HCT116 (cell line): ENCODE measurements at regions not wholly inside any gene's neighbourhood (a gene's known extent, or its start where the extent isn't known, plus 50 kb on each side); places are given as distances from the start of the nearest gene placed in this dataset.

ENCODE experiments used
- ATAC-seq: fragments of 200-7000 bp; cut with Tn5 transposase; 2 replicates; pipeline ENCODE4 v1.9.1; 2020; ENCODE audit warnings: mild to moderate bottlenecking, moderate library complexity
- BruUV-seq: library from RNA; stranded (reverse); fragments of 400-500 nt; replicated peaks from 2 replicates; lab custom pipeline; 2021; lab: Mats Ljungman, UMichigan
- CTCF ChIA-PET: fragments of 300-600 bp; sonication (Branson Sonifier 250); formaldehyde crosslinking; loops from one replicate; lab custom pipeline; 2021; ENCODE audit warnings: antibody characterized with exemption; lab: Charles Lee
- POLR2A ChIA-PET: fragments of 300-600, 350-600 bp; sonication (Branson Sonifier 250); formaldehyde crosslinking; loops from one replicate; lab custom pipeline; 2021; ENCODE audit warnings: antibody characterized with exemption; lab: Charles Lee
- RAD21 ChIA-PET, 2 experiments: fragments of 300-600 bp; sonication (Branson Sonifier 250); formaldehyde crosslinking; loops; one replicate each; lab custom pipeline; 2023; ENCODE audit warnings: low total read pairs in 2 of 2; ENCODE audit not compliant: uncharacterized antibody in 2 of 2, unreplicated experiment in 2 of 2, low non-redundant PET in 1 of 2; lab: Charles Lee
- DNase-seq: peaks from one replicate; pipeline ENCODE4 v3.0.0-alpha.2; 2010; ENCODE audit warnings: low read depth, low spot score
- H2AFZ ChIP-seq: fragments of 200-600 bp; shearing (Covaris generic), sonication (generic); 2 replicates; pipeline ENCODE4 v1.6.1; 2017; ENCODE audit warnings: low read depth, mixed run types, mixed read lengths, antibody characterized with exemption, low read length; ENCODE audit not compliant: poor library complexity, severe bottlenecking
- H3K27ac ChIP-seq: 2 replicates; pipeline ENCODE4 v1.5.1; 2012; ENCODE audit warnings: low read depth, low read length
- H3K27me3 ChIP-seq: fragments of 200-600 bp; sonication (generic); 2 replicates; pipeline ENCODE4 v1.6.1; 2016; ENCODE audit warnings: mixed run types, low read length, mixed read lengths; ENCODE audit not compliant: insufficient read depth
- H3K36me3 ChIP-seq, 2 experiments: fragments of 200-500 bp in 1 of 2; fragments of 200-600 bp in 1 of 2; sonication (Bioruptor generic) in 1 of 2; sonication (generic) in 1 of 2; 2 replicates each; pipeline versions ENCODE4 v1.5.1 to v1.6.1; 2014 to 2016; ENCODE audit warnings: low read length in 2 of 2, inconsistent platforms in 1 of 2, mixed read lengths in 1 of 2, mixed run types in 1 of 2; ENCODE audit not compliant: insufficient read depth in 2 of 2, control insufficient read depth in 1 of 2
- H3K4me1 ChIP-seq, 2 experiments: fragments of 200-600 bp in 1 of 2; sonication (generic) in 1 of 2; 2 replicates each; pipeline versions ENCODE4 v1.5.1 to v1.6.1; 2012 to 2017; ENCODE audit warnings: low read length in 2 of 2, inconsistent platforms in 1 of 2, mild to moderate bottlenecking in 1 of 2, mixed read lengths in 1 of 2, mixed run types in 1 of 2, moderate library complexity in 1 of 2; ENCODE audit not compliant: insufficient read depth in 2 of 2, control insufficient read depth in 1 of 2
- H3K4me2 ChIP-seq: fragments of 200-600 bp; sonication (generic); 2 replicates; pipeline ENCODE4 v1.6.1; 2017; ENCODE audit warnings: mixed run types, low read length, mixed read lengths
- H3K4me3 ChIP-seq, 2 experiments: fragments of 200-600 bp in 1 of 2; sonication (generic) in 1 of 2; replicated peaks in 1 of 2; 2 replicates each; pipeline ENCODE4 v1.5.1; 2011 to 2016; ENCODE audit warnings: low read length in 2 of 2, control low read depth in 1 of 2, low read depth in 1 of 2, mild to moderate bottlenecking in 1 of 2, mixed read lengths in 1 of 2, mixed run types in 1 of 2
- H3K79me2 ChIP-seq: fragments of 200-600 bp; sonication (generic); 2 replicates; pipeline ENCODE4 v1.6.1; 2017; ENCODE audit warnings: mild to moderate bottlenecking, mixed run types, low read length, moderate library complexity, mixed read lengths; ENCODE audit not compliant: insufficient read depth
- H3K9ac ChIP-seq: fragments of 200-600 bp; sonication (generic); 2 replicates; pipeline ENCODE4 v1.6.1; 2016; ENCODE audit warnings: low read length, mixed read lengths
- H3K9me2 ChIP-seq: fragments of 200-600 bp; sonication (generic), shearing (Covaris generic); 2 replicates; pipeline ENCODE4 v1.6.1; 2017; ENCODE audit warnings: mixed run types, mild to moderate bottlenecking, moderate library complexity; ENCODE audit not compliant: insufficient read depth
- H3K9me3 ChIP-seq, 2 experiments: fragments of 200-500 bp in 1 of 2; fragments of 200-600 bp in 1 of 2; sonication (Bioruptor generic) in 1 of 2; sonication (generic) in 1 of 2; 2 replicates each; pipeline ENCODE4 v1.6.1; 2014 to 2017; ENCODE audit warnings: low read length in 2 of 2, mixed read lengths in 2 of 2, inconsistent platforms in 1 of 2, low read depth in 1 of 2, mild to moderate bottlenecking in 1 of 2, mixed run types in 1 of 2, moderate library complexity in 1 of 2; ENCODE audit not compliant: control insufficient read depth in 1 of 2, insufficient read depth in 1 of 2
- H4K20me1 ChIP-seq: fragments of 200-600 bp; sonication (generic), shearing (Covaris generic); 2 replicates; pipeline ENCODE4 v1.6.1; 2017; ENCODE audit warnings: mixed run types, mild to moderate bottlenecking, moderate library complexity; ENCODE audit not compliant: insufficient read depth
- ATF3 ChIP-seq: IDR thresholded peaks from 2 replicates; pipeline ENCODE4 v1.6.1; 2012
- CEBPB ChIP-seq: IDR thresholded peaks from 2 replicates; pipeline ENCODE4 v1.6.1; 2012; ENCODE audit warnings: low read depth
- CTCF ChIP-seq, 3 experiments: fragments of 200-600 bp in 1 of 3; sonication (generic) in 1 of 3; IDR thresholded peaks in 2 of 3; conservative IDR thresholded peaks in 1 of 3; 2 replicates each; pipeline ENCODE4 v1.5.1; 2012 to 2017; ENCODE audit warnings: low read depth in 2 of 3, low read length in 2 of 3, antibody characterized with exemption in 1 of 3, borderline replicate concordance in 1 of 3, control low read depth in 1 of 3, mild to moderate bottlenecking in 1 of 3, mixed read lengths in 1 of 3, mixed run types in 1 of 3, moderate library complexity in 1 of 3; ENCODE audit not compliant: insufficient read depth in 1 of 3
- EGR1 ChIP-seq: IDR thresholded peaks from 2 replicates; pipeline ENCODE4 v1.6.1; 2012; ENCODE audit warnings: low read depth
- ELF1 ChIP-seq: IDR thresholded peaks from 2 replicates; pipeline ENCODE4 v1.6.1; 2012; ENCODE audit warnings: low read depth, borderline replicate concordance
- EZH2phosphoT487 ChIP-seq: fragments of 200-600 bp; IDR thresholded peaks from 2 replicates; pipeline ENCODE4 v1.6.1; 2018; ENCODE audit warnings: antibody characterized with exemption, borderline replicate concordance
- FOSL1 ChIP-seq: IDR thresholded peaks from 2 replicates; pipeline ENCODE4 v1.6.1; 2012; ENCODE audit warnings: low read depth
- JUND ChIP-seq: IDR thresholded peaks from 2 replicates; pipeline ENCODE4 v1.6.1; 2012
- SP1 ChIP-seq: IDR thresholded peaks from 2 replicates; pipeline ENCODE4 v1.6.1; 2012; ENCODE audit warnings: low read depth
- SRF ChIP-seq: IDR thresholded peaks from 2 replicates; pipeline ENCODE4 v1.6.1; 2012; ENCODE audit warnings: low read depth
- TCF7L2 ChIP-seq: IDR thresholded peaks from 2 replicates; pipeline ENCODE4 v1.7.0; 2011; ENCODE audit warnings: borderline replicate concordance, inconsistent platforms; ENCODE audit not compliant: insufficient read depth, insufficient read length; ENCODE audit errors: extremely low read depth
- ZBTB33 ChIP-seq: IDR thresholded peaks from 2 replicates; pipeline ENCODE4 v1.6.1; 2011; ENCODE audit warnings: mild to moderate bottlenecking, low read length, moderate library complexity; ENCODE audit not compliant: insufficient replicate concordance; ENCODE audit errors: extremely low read depth
- ZNF274 ChIP-seq: fragments of 200-500 bp; sonication (Bioruptor generic); IDR thresholded peaks from 2 replicates; pipeline ENCODE4 v1.6.1; 2014; ENCODE audit warnings: mild to moderate bottlenecking, low read depth, low read length, inconsistent platforms
- intact Hi-C: fragments of 100-400 bp; cut with micrococcal nuclease; formaldehyde crosslinking; loops from 2 replicates; pipeline ENCODE4 v1.10.0; 2022

- no peaks in the 10 kb centered on the region for H4K20me1 ChIP-seq
- TF ChIP-seq ZNF274 (no peak), ATF3 (no peak), FOSL1 (no peak), EGR1 (no peak), ZBTB33 (no peak), JUND (no peak), SRF (no peak), CEBPB (no peak), SP1 (no peak), ELF1 (no peak), TCF7L2 (no peak), CTCF (IDR thresholded peaks at IDR 0.05 in 2 of 3, conservative IDR thresholded peaks at IDR 0.05 in 1 of 3; ENCODE audit: borderline replicate concordance in 1 of 3, insufficient read depth in 1 of 3, low read depth in 2 of 3, low read length in 2 of 3) (no peak), EZH2phosphoT487 (no peak)
- DNase-seq = no peak
- H3K4me1 ChIP-seq = no peaks in the 10 kb centered on the region
- ChIA-PET POLR2A (no interaction called here), RAD21 (no interaction called here), CTCF (no interaction called here)
- no peaks in the 10 kb centered on the region for H3K79me2 ChIP-seq
- H3K9me3 ChIP-seq = no peaks in the 10 kb centered on the region
- intact Hi-C loops = no loop called here
- no peaks in the 10 kb centered on the region for H3K36me3 ChIP-seq
- no peak overlapping the region for H3K9ac ChIP-seq
- H3K4me2 ChIP-seq = no peak overlapping the region
- H3K4me3 ChIP-seq = no peak overlapping the region
- ATAC-seq = no peak
- no peak overlapping the region for H2AFZ ChIP-seq
- H3K27me3 ChIP-seq = no peaks in the 10 kb centered on the region
- no TSS peak for BruUV-seq
- H3K9me2 ChIP-seq = no peaks in the 10 kb centered on the region
- H3K27ac ChIP-seq = no peak overlapping the region
Observed at GRCh38 chr2:155583674-155584195, 748.8 kb downstream of the NR4A2 start.
